Keratinocyte (primary cell): ENCODE measurements at regions not wholly inside any gene's neighbourhood (a gene's known extent, or its start where the extent isn't known, plus 50 kb on each side); places are given as distances from the start of the nearest gene placed in this dataset.
A peak's percentile ranks its signal among the peaks of the same experiment; 100 is the strongest.

Experiments used
- DNase-seq: peaks from one replicate; pipeline ENCODE4 v3.0.0-alpha.2; 2011; ENCODE audit warnings: low read depth, missing footprints, low spot score
- FAIRE-seq: peaks from 2 replicates; lab custom pipeline; 2011; peaks lifted over from hg19 to GRCh38; lab: Jason Lieb, UNC
- H2AFZ ChIP-seq: 2 replicates; pipeline ENCODE4 v1.6.0; 2012; ENCODE audit warnings: low read length, control low read depth, inconsistent platforms; ENCODE audit not compliant: control insufficient read depth
- H3K27ac ChIP-seq: 2 replicates; pipeline ENCODE4 v1.5.1; 2011; ENCODE audit warnings: low read length; ENCODE audit not compliant: control insufficient read depth, insufficient read depth
- H3K27me3 ChIP-seq: 3 replicates; pipeline ENCODE4 v1.6.0; 2011; ENCODE audit warnings: low read length; ENCODE audit not compliant: control insufficient read depth, insufficient read depth; ENCODE audit errors: extremely low read depth
- H3K36me3 ChIP-seq, 2 experiments: 2 replicates in 1 of 2; 3 replicates in 1 of 2; pipeline ENCODE4 v1.5.1; 2011; ENCODE audit warnings: low read length in 2 of 2, mild to moderate bottlenecking in 1 of 2; ENCODE audit not compliant: control insufficient read depth in 2 of 2, insufficient read depth in 2 of 2; ENCODE audit errors: extremely low read depth in 1 of 2
- H3K4me1 ChIP-seq: 3 replicates; pipeline ENCODE4 v1.5.1; 2011; ENCODE audit warnings: low read length; ENCODE audit not compliant: control insufficient read depth, insufficient read depth; ENCODE audit errors: extremely low read depth
- H3K4me2 ChIP-seq: 3 replicates; pipeline ENCODE4 v1.6.0; 2011; ENCODE audit warnings: low read depth, low read length; ENCODE audit not compliant: control insufficient read depth, insufficient read depth; ENCODE audit errors: extremely low read depth
- H3K4me3 ChIP-seq, 3 experiments: fragments of 200-600 bp in 1 of 3; sonication (generic) in 1 of 3; 2 replicates in 2 of 3; 3 replicates in 1 of 3; pipeline ENCODE4 v1.5.1; 2011 to 2016; ENCODE audit warnings: low read length in 3 of 3, mild to moderate bottlenecking in 3 of 3, control low read depth in 2 of 3, inconsistent platforms in 1 of 3, low read depth in 1 of 3, mixed read lengths in 1 of 3, mixed run types in 1 of 3, moderate library complexity in 1 of 3; ENCODE audit not compliant: control insufficient read depth in 2 of 3, insufficient read depth in 2 of 3; ENCODE audit errors: extremely low read depth in 1 of 3
- H3K79me2 ChIP-seq: 2 replicates; pipeline ENCODE4 v1.6.0; 2012; ENCODE audit warnings: low read length; ENCODE audit not compliant: control insufficient read depth, insufficient read depth
- H3K9ac ChIP-seq: 3 replicates; pipeline ENCODE4 v1.6.0; 2011; ENCODE audit warnings: low read length; ENCODE audit not compliant: control insufficient read depth, insufficient read depth; ENCODE audit errors: extremely low read depth
- H3K9me1 ChIP-seq: 3 replicates; pipeline ENCODE4 v1.6.0; 2011; ENCODE audit warnings: low read length; ENCODE audit not compliant: control insufficient read depth, insufficient read depth; ENCODE audit errors: extremely low read depth
- H3K9me3 ChIP-seq: 2 replicates; pipeline ENCODE4 v1.5.1; 2012; ENCODE audit warnings: low read depth, low read length; ENCODE audit not compliant: control insufficient read depth
- H4K20me1 ChIP-seq: 3 replicates; pipeline ENCODE4 v1.6.0; 2011; ENCODE audit warnings: low read length; ENCODE audit not compliant: control insufficient read depth, insufficient read depth; ENCODE audit errors: extremely low read depth
- EZH2 ChIP-seq: IDR thresholded peaks from one replicate; pipeline ENCODE4 v1.6.1; 2012; ENCODE audit warnings: inconsistent platforms, mild to moderate bottlenecking, low read length, moderate library complexity
- dilution Hi-C: fragments of 300-500 bp; cut with MboI; formaldehyde crosslinking; loops from one replicate; pipeline ENCODE4 v1.7.0; 2020; ENCODE audit warnings: low sequenced_read_pairs; ENCODE audit not compliant: extremely low pct_ligation_motif_present
- TF ChIP-seq, protein P1 (sequence below), 3 experiments: IDR thresholded peaks in 1 of 3; conservative IDR thresholded peaks in 1 of 3; optimal IDR thresholded peaks in 1 of 3; 2 replicates in 2 of 3; 3 replicates in 1 of 3; pipeline versions ENCODE3 to v1.5.1; 2011; ENCODE audit warnings: low read length in 3 of 3, mild to moderate bottlenecking in 3 of 3, moderate library complexity in 2 of 3, control low read depth in 1 of 3, inconsistent platforms in 1 of 3; ENCODE audit not compliant: insufficient read depth in 2 of 3; ENCODE audit errors: extremely low read depth in 1 of 3

DNA sequence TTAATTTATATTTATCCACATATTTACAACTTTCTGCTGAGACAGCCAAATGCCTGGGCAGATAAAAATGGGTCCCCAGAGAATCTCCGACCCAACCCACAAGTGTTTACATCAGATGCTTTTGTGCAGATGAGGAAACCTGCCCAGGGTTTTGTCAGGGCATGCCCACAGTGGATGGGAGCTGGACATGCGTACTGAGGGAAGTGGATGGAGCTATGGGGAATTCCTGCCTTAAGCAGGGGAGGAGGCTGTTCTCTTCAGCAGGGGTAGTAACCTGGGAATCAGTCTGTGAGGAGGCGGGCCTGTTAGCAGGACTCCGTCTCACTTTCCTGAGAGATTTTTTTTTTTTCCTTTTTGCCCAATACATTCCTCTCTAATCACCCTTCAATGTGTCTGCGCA, 122.9 kb downstream of the RFC3 start:
- peak overlapping the region in 2 of 3 experiments; percentile 7 to 11 for H3K4me3 ChIP-seq
- TF ChIP-seq, protein P1, sequence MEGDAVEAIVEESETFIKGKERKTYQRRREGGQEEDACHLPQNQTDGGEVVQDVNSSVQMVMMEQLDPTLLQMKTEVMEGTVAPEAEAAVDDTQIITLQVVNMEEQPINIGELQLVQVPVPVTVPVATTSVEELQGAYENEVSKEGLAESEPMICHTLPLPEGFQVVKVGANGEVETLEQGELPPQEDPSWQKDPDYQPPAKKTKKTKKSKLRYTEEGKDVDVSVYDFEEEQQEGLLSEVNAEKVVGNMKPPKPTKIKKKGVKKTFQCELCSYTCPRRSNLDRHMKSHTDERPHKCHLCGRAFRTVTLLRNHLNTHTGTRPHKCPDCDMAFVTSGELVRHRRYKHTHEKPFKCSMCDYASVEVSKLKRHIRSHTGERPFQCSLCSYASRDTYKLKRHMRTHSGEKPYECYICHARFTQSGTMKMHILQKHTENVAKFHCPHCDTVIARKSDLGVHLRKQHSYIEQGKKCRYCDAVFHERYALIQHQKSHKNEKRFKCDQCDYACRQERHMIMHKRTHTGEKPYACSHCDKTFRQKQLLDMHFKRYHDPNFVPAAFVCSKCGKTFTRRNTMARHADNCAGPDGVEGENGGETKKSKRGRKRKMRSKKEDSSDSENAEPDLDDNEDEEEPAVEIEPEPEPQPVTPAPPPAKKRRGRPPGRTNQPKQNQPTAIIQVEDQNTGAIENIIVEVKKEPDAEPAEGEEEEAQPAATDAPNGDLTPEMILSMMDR (optimal IDR thresholded peaks at IDR 0.05 in 1 of 3, IDR thresholded peaks at IDR 0.05 in 1 of 3, conservative IDR thresholded peaks at IDR 0.05 in 1 of 3; ENCODE audit: extremely low read depth in 1 of 3, insufficient read depth in 2 of 3, low read length in 3 of 3), result no peak
- TF ChIP-seq EZH2, result no peak
- H3K9ac ChIP-seq, result peak overlapping the region; percentile 48
- dilution Hi-C loops, result no loop called here
- H3K36me3 ChIP-seq, result no peaks in the 10 kb centered on the region
- H3K4me1 ChIP-seq, result peaks cover 18% of the 10 kb centered on the region
- H3K27me3 ChIP-seq, result no peaks in the 10 kb centered on the region
- FAIRE-seq (peak; percentile 99), DNase-seq (peak; percentile 67)
- H4K20me1 ChIP-seq, result no peaks in the 10 kb centered on the region
- peak overlapping the region; percentile 35 for H3K4me2 ChIP-seq
- H3K9me1 ChIP-seq, result no peaks in the 10 kb centered on the region
- H3K9me3 ChIP-seq, result no peaks in the 10 kb centered on the region
- H3K27ac ChIP-seq, result peak overlapping the region; percentile 72
- peak overlapping the region; percentile 46 for H2AFZ ChIP-seq
- H3K79me2 ChIP-seq, result no peaks in the 10 kb centered on the region

DNA sequence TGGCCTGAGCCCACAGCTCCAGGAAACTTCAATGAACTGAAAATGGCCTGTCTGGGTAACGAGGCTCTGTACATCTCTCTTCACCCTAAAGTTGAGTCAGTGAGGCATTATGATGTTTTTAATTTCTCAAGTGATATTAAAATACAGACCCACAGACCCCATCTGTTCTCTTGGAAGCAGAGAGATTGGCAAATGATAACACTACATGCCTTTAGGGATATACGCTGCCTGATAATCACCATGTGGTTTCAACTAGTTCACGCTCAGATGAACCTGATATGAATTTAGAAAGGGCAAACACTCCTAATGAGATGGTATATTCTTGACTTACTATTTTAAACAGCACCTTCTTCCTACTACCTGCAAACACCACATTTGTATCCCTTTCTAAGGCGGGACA, 127.5 kb downstream of the RFC3 start:
- Histone ChIP-seq H3K4me2 (no peak overlapping the region), H3K79me2 (no peaks in the 10 kb centered on the region), H3K36me3 (no peaks in the 10 kb centered on the region), H3K27ac (no peak overlapping the region), H3K4me3 (no peak overlapping the region), H3K27me3 (no peaks in the 10 kb centered on the region), H3K4me1 (peaks cover 15% of the 10 kb centered on the region), H3K9me3 (no peaks in the 10 kb centered on the region), H3K9me1 (no peaks in the 10 kb centered on the region), H4K20me1 (no peaks in the 10 kb centered on the region), H3K9ac (no peak overlapping the region), H2AFZ (no peak overlapping the region)
- TF ChIP-seq, protein P1 (optimal IDR thresholded peaks at IDR 0.05 in 1 of 3, IDR thresholded peaks at IDR 0.05 in 1 of 3, conservative IDR thresholded peaks at IDR 0.05 in 1 of 3; ENCODE audit: extremely low read depth in 1 of 3, insufficient read depth in 2 of 3, low read length in 3 of 3), result no peak
- no peak for TF ChIP-seq EZH2
- DNase-seq (no peak), FAIRE-seq (no peak)
- dilution Hi-C loops, result no loop called here
